OCI-LY1 (cell line): ENCODE measurements at regions not wholly inside any gene's neighbourhood (a gene's known extent, or its start where the extent isn't known, plus 50 kb on each side); places are given as distances from the start of the nearest gene placed in this dataset.

Experiments used
- H2AFZ ChIP-seq: fragments of 200-600 bp; sonication (generic), shearing (Covaris generic); 2 replicates; pipeline ENCODE4 v1.6.0; 2014; ENCODE audit warnings: antibody characterized with exemption, mild to moderate bottlenecking, low read length
- H3F3A ChIP-seq: fragments of 200-600 bp; sonication (generic), shearing (Covaris generic); 2 replicates; pipeline ENCODE4 v1.6.0; 2014; ENCODE audit warnings: mild to moderate bottlenecking, antibody characterized with exemption, low read length, moderate library complexity; ENCODE audit not compliant: insufficient read depth
- H3K27ac ChIP-seq: fragments of 200-600 bp; sonication (generic); 2 replicates; pipeline ENCODE4 v1.5.1; 2014; ENCODE audit warnings: low read length, mixed run types, mild to moderate bottlenecking, low read depth; ENCODE audit not compliant: poor library complexity, severe bottlenecking
- H3K27me3 ChIP-seq: fragments of 200-600 bp; sonication (generic); 2 replicates; pipeline ENCODE4 v1.6.0; 2014; ENCODE audit warnings: antibody characterized with exemption, mild to moderate bottlenecking, low read length, moderate library complexity; ENCODE audit not compliant: insufficient read depth
- H3K36me3 ChIP-seq: fragments of 200-600 bp; sonication (generic); 2 replicates; pipeline ENCODE4 v1.6.1; 2014; ENCODE audit warnings: mild to moderate bottlenecking, antibody characterized with exemption, low read length, moderate library complexity, mixed read lengths; ENCODE audit not compliant: insufficient read depth
- H3K4me1 ChIP-seq: fragments of 200-600 bp; sonication (generic); 2 replicates; pipeline ENCODE4 v1.5.1; 2014; ENCODE audit warnings: mild to moderate bottlenecking, low read length, moderate library complexity; ENCODE audit not compliant: insufficient read depth, severe bottlenecking
- H3K4me2 ChIP-seq: fragments of 200-600 bp; sonication (generic), shearing (Covaris generic); 2 replicates; pipeline ENCODE4 v1.6.1; 2014; ENCODE audit warnings: low read length
- H3K4me3 ChIP-seq: fragments of 200-600 bp; sonication (generic); 2 replicates; pipeline ENCODE4 v1.5.1; 2014; ENCODE audit warnings: low read length, low read depth, mild to moderate bottlenecking, mixed read lengths; ENCODE audit not compliant: poor library complexity, severe bottlenecking
- H3K79me2 ChIP-seq: fragments of 200-600 bp; shearing (Covaris generic); 2 replicates; pipeline ENCODE4 v1.6.1; 2016; ENCODE audit warnings: mixed run types, low read length, mixed read lengths; ENCODE audit not compliant: insufficient read depth
- H3K9ac ChIP-seq: fragments of 200-600 bp; sonication (generic), shearing (Covaris generic); 2 replicates; pipeline ENCODE4 v1.6.1; 2014; ENCODE audit warnings: mild to moderate bottlenecking, low read length, mixed read lengths
- H3K9me2 ChIP-seq: fragments of 200-600 bp; sonication (generic), shearing (Covaris generic); 2 replicates; pipeline ENCODE4 v1.6.1; 2014; ENCODE audit warnings: low read depth, mild to moderate bottlenecking, low read length, mixed read lengths
- H3K9me3 ChIP-seq: fragments of 200-600 bp; shearing (Covaris generic); 2 replicates; pipeline ENCODE4 v1.6.1; 2014; ENCODE audit warnings: low read length, mixed read lengths
- H4K20me1 ChIP-seq: fragments of 200-600 bp; sonication (generic), shearing (Covaris generic); 2 replicates; pipeline ENCODE4 v1.6.0; 2016; ENCODE audit warnings: mild to moderate bottlenecking, low read length; ENCODE audit not compliant: insufficient read depth
- EZH2 ChIP-seq: fragments of 200-600 bp; sonication (generic), shearing (Covaris generic); IDR thresholded peaks from 2 replicates; pipeline ENCODE4 v1.8.0; 2017; ENCODE audit warnings: borderline replicate concordance, mixed run types, mild to moderate bottlenecking, antibody characterized with exemption, low read length, moderate library complexity, mixed read lengths
- TF ChIP-seq, protein P1 (sequence below): fragments of 200-600 bp; sonication (generic), shearing (Covaris generic); IDR thresholded peaks from 2 replicates; pipeline ENCODE4 v1.5.1; 2017; ENCODE audit warnings: mild to moderate bottlenecking, antibody characterized with exemption, low read length, moderate library complexity, mixed read lengths

- TF ChIP-seq EZH2, result no peak
- TF ChIP-seq, protein P1, sequence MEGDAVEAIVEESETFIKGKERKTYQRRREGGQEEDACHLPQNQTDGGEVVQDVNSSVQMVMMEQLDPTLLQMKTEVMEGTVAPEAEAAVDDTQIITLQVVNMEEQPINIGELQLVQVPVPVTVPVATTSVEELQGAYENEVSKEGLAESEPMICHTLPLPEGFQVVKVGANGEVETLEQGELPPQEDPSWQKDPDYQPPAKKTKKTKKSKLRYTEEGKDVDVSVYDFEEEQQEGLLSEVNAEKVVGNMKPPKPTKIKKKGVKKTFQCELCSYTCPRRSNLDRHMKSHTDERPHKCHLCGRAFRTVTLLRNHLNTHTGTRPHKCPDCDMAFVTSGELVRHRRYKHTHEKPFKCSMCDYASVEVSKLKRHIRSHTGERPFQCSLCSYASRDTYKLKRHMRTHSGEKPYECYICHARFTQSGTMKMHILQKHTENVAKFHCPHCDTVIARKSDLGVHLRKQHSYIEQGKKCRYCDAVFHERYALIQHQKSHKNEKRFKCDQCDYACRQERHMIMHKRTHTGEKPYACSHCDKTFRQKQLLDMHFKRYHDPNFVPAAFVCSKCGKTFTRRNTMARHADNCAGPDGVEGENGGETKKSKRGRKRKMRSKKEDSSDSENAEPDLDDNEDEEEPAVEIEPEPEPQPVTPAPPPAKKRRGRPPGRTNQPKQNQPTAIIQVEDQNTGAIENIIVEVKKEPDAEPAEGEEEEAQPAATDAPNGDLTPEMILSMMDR, result no peak
- H4K20me1 ChIP-seq, result no peaks in the 10 kb centered on the region
- no peaks in the 10 kb centered on the region for H3K9me3 ChIP-seq
- H3K4me3 ChIP-seq, result no peak overlapping the region
- H3F3A ChIP-seq, result no peaks in the 10 kb centered on the region
- H3K9ac ChIP-seq, result no peak overlapping the region
- no peak overlapping the region for H3K4me2 ChIP-seq
- no peaks in the 10 kb centered on the region for H3K27me3 ChIP-seq
- H3K79me2 ChIP-seq, result no peaks in the 10 kb centered on the region
- no peak overlapping the region for H3K27ac ChIP-seq
- H3K4me1 ChIP-seq, result no peaks in the 10 kb centered on the region
- no peaks in the 10 kb centered on the region for H3K36me3 ChIP-seq
- no peak overlapping the region for H2AFZ ChIP-seq
- no peaks in the 10 kb centered on the region for H3K9me2 ChIP-seq
These were observed 720.3 kb downstream of the CCSER2 start for GRCh38 chr10:85048644-85049043.

DNA sequence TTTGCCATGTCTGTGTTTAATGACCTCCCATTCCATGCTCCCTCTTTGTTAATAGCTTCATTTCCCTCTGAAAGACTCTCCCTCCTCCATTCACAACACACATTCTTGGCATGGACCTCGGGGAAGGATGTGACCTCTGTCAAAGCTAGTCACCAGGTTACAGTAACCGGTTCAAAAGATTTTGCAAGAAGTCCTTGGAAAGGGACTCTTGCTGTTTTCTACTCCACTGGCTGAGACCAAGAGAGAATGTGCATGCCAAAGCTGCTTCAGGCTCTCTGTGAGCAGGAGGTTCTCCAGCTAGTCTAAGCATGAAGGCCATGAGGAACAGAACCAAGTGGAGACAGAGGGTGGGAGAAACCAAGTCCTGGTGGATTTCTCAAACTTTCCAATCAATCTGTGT lies 732.6 kb downstream of the CCSER2 start:
- Histone ChIP-seq H3K79me2 (no peaks in the 10 kb centered on the region), H3K9me2 (no peaks in the 10 kb centered on the region), H3K9ac (no peak overlapping the region), H3K36me3 (no peaks in the 10 kb centered on the region), H3F3A (no peaks in the 10 kb centered on the region), H3K27me3 (no peaks in the 10 kb centered on the region), H3K4me3 (no peak overlapping the region), H3K27ac (no peak overlapping the region), H3K4me2 (no peak overlapping the region), H4K20me1 (no peaks in the 10 kb centered on the region), H3K4me1 (no peaks in the 10 kb centered on the region), H3K9me3 (no peaks in the 10 kb centered on the region), H2AFZ (no peak overlapping the region)
- TF ChIP-seq EZH2, result no peak
- TF ChIP-seq, protein P1, result no peak

DNA sequence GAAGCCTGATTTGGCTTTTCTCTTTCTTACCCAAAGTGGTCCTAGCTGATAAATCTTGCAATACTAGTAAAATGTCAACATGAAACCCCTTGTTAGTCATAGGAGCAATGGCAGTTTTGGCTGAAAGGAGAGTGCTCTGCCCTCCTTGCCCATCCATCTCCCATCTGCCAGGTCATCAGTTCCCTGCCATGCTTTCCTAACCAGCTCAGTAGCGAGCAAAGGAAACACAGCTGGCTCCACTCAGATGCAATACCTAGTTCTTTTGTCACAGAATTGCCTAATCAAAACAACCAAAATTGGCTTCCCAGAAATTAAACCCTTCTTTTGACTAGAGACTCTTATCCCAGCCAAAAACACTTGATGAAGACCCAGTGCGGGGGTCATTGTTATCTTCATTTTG lies 733.0 kb downstream of the CCSER2 start:
- no peak overlapping the region for H3K9ac ChIP-seq
- H3F3A ChIP-seq, result no peaks in the 10 kb centered on the region
- no peaks in the 10 kb centered on the region for H3K27me3 ChIP-seq
- H3K4me2 ChIP-seq, result no peak overlapping the region
- H3K27ac ChIP-seq, result no peak overlapping the region
- no peak overlapping the region for H3K4me3 ChIP-seq
- H3K9me3 ChIP-seq, result no peaks in the 10 kb centered on the region
- H3K4me1 ChIP-seq, result no peaks in the 10 kb centered on the region
- TF ChIP-seq EZH2, result no peak
- TF ChIP-seq, protein P1, result no peak
- no peaks in the 10 kb centered on the region for H3K79me2 ChIP-seq
- no peaks in the 10 kb centered on the region for H4K20me1 ChIP-seq
- H2AFZ ChIP-seq, result no peak overlapping the region
- H3K9me2 ChIP-seq, result no peaks in the 10 kb centered on the region
- H3K36me3 ChIP-seq, result no peaks in the 10 kb centered on the region
